HK-2 (cell line): ENCODE measurements at regions not wholly inside any gene's neighbourhood (a gene's known extent, or its start where the extent isn't known, plus 50 kb on each side); places are given as distances from the start of the nearest gene placed in this dataset.
"Not testable (repeated sequence)": the region's sequence is repeated elsewhere in the genome, so short reads cannot be mapped to it uniquely, and the experiment has no call there.

Source experiments
- DNase-seq: peaks from one replicate; pipeline ENCODE4 v3.0.0-alpha.2; 2018; ENCODE audit not compliant: unreplicated experiment

DNA sequence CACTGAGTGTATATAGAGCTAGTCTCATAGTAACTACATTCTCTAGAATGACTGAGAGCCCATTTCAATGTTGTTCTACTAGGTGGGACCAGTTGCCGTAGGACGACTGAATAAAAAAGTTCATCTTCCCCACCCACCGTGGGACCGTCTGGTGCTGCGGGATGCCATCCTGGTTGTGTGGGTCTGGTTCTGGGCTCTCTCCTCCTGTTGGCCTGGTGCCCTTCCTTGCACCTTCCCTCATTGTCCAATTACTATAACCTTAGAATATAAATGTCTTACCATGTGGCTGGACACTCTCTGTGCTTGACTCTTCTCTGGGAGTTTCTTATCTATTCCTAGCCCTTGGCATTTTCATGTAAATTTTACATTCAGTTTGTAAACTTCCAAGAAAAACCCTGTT lies 344.4 kb downstream of the TCERG1L start:
- DNase-seq, result no peak

DNA sequence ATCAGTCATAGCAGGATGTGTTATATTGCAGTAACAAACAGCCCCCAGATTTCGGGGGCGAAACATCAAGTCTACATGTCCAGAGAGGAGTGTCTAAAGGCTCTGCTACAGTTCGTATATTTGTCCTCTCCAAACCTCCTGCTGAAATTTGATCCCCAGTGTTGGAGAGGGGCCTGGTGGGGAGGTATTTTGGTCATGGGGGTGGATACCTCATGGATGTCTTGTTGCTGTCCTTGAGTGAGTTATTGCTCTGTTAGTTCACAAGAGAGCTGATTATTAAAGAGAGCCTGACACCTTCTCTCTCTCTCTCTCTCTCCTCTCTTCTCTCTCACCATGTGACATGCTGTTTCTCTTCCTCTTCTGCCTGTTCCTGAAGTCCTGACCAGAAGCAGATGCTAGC lies 343.7 kb downstream of the TCERG1L start:
- DNase-seq, result no peak

DNA sequence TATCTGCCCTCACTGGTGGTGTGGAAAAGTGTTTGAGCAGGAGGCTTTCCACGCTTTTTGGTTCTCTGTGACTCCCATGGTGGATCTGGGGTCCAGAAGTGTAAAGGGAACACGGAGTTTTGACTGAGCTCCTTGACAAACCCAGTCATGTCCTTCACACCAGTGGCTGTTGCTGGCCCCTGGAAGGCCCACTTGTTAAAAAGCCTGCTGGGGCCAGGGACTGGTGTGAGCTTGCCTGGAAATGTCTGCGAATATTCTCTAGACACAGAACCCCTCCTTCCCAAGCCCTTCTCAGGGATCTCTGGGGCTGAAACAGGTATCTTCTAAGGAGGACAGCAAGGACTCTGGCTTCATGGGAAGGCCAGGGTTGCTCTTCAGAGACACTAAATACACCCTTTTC lies 343.0 kb downstream of the TCERG1L start:
- no peak for DNase-seq

DNA sequence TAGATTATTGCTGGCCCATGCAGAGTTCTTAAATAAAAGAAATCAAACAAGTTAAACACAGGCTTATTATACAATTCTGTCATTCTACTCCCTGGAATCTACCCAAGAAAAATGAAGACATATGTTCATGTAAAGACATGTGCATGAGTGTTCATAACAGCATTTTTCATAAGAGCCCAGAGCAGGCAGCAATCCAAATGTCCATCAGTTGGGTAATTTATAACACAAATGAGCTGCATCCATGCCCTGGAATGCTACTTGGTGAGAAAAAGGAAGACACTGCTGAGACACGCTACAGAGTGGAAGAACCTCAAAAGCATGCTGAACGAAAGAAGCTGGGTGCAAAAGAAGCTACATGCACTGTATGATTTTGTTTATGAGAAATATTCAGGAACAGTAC lies 342.6 kb downstream of the TCERG1L start:
- DNase-seq, result no peak

DNA sequence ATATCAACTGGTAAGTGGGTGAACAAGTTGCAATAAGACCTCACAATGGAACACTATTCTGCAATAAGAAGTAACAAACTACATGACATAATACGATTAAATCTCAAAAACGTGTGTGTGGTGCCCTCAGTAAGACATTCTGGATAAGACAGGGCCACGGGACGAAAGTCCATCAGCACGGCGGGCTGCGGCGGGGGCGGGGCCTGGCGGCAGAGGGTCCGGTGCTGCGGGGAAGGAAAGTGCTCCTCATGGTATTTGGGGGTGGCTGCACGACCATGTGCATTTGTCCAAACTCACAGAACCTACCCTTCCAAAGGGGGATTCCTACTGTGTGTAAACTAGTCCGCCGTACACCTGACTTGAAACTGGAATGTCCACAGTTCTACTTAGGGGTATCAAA lies 341.8 kb downstream of the TCERG1L start:
- no peak for DNase-seq

DNA sequence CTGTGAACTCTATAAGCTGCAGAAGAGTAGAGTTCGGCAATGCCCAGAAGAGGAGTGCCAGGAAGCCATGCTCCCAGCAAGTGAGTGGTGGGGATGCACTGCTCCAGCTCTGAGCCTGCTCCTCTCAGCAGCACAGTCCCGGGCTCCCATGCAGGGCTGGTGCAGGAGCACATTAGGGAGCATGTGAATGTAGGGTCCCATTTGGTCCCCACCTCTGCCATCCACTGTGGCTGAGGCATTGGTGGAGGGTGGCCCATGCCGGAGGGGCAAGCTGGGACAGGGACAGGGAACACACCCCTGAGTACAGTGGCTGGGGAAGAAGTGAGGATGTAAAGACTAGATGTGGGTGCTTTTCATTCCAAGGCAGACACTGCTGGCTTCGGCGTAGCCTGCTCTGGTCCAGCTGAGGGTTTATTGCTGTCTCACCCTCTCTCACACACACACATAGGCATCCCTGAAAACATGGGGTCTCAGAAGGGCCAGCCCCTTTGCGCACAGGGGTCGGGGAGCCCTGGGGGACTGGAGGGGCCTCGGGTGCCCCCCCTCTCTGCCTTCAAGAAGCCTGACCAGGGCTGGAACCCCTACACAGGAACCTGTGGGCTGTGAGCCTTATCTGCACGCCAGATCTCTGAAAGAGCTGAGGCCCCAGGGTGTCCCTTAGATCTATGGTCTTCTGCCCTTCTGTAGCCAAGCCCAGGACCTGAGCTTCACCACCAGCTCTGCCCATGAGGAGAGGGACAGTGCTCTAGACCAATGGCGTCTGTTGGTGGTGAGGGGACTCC lies 341.0 kb downstream of the TCERG1L start:
- DNase-seq, result no peak

DNA sequence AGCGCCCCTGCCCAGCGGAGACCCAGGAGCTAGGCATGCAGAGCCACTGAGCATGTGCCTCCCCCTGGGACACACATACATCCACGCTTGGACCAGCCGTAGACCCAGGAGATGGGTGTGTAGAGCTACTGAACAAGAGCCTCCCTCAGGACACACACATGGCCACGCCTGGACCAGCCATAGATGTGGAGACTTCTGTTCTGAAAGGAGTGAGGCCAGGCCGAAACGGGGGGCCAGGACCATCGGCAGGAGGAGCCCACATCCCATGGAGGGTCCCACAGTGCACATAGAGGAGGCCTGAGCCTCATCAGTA lies 340.4 kb downstream of the TCERG1L start:
- DNase-seq, result no peak

DNA sequence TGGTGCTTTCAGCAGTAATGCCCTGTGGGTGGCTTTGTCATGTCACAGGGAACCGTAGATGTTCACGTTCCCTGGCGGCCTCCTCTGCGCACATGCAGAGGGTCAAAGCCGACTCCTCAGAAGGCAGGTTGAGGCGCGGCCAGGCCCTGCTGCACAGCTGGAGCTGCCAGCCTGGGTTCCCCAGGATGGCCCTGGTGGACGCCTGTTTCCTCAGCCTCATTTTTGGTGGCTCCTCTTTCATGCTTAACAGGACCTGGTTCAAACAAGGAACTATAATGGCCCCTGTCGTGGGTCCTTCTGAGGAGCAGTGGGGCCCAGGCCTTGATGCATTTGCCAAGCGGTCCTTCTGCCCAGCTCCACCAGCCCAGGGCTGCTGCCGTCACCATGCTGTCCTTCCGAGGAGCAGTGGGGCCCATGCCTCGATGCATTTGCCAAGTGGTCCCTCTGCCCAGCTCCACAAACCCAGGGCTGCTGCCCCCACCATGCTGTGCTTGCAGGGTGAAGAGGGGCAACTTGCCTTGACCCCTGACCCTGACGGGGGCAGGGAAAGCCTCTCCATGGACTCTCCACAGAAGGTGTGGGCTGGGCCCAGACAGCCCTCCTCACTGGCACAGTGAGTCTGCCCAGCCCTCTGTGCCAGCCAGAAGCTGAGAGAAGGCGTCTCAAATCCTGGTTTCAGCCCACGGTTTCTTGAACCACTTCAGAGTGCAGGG lies 338.2 kb downstream of the TCERG1L start:
- DNase-seq, result no peak

DNA sequence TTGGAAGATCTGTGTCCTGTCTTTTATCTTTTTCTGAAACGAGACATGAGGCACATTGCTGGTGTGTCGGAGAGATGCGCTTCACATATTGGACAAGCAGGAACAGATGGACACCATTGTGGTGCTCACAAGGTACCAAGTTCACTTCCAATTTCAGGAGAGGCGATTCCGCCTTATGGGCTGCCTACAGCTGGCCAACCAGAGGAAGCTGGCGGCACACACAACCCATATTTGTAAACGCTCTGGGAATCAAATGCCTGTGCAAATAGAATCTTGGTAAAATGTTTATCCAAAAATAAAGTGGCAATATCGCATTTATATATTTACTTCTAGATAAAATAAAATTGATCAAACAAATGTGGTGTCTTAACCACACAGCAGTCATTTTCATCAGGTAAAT lies 337.4 kb downstream of the TCERG1L start:
- DNase-seq, result no peak

DNA sequence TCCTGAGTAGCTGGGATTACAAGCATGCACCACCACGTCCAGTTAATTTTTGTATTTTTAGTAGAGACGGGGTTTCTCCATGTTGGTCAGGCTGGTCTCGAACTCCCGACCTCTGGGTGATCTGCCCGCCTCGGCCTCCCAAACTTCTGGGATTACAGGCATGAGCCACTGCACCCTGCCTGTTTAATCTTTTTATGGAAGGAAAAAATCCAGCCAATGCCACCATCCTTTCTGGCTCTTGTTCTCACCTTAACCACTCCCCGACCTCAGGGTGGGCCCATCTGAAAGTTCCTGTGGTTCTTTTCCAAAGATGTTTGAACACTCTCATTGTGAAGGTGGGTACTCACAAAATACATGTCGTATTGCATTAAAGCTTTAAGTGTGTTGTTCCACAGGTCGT lies 336.2 kb downstream of the TCERG1L start:
- DNase-seq, result not testable (repeated sequence)

DNA sequence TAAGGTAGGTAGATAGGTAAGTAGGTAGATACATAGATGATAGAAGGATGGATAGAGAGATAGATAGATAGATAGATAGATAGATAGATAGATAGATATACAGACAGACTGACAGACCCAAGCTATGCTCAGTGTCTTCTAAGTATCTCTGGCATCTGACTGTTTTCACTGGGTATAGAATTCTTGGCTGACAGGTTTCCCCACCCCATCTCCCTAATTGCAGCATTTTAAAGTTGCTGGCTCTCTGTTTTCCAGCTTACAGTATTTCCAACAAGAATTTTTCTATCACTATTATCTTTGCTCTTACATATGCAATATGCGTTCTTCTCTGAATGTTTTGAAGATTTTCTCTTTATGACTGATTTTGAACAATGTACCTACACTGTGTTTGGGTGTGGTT lies 328.7 kb downstream of the TCERG1L start:
- no peak for DNase-seq

DNA sequence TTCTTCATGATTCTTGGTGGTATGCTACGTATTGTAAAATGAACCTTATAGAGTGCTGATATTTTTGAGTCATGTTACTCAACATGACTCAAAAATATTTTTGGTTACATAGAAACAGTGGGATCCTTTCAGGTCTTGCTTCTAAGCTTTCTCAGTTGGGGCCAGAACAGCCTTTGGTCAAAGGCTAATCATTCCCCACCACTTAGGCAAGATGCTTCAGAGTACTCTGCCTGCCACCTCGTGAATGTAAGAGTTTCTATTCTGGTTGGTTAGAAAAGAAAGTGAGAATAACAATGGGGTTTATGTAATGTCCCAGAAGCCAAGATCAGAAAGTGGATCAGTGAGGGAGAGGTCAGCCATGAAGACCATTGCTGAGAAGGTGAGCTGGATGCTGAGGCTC lies 327.8 kb downstream of the TCERG1L start:
- no peak for DNase-seq

DNA sequence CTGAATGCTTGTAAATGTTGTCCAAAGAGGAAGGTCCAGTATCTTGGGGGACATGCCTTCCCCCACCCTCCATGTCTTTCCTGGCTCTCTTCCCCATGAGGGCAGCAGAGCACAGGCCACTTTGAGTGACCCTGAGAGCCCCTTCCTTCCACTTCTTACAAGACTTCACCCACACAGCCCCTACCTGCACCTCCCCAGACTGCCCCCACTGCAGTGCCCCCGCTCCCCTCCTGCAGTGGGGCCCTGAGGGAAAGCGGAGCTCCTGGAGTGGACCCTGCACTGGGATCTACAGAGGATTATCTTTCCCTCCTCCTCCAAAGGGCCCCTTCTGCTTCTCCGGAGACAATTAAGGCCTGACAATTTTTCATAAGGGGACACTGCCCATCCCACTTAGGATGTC lies 326.8 kb downstream of the TCERG1L start:
- no peak for DNase-seq

DNA sequence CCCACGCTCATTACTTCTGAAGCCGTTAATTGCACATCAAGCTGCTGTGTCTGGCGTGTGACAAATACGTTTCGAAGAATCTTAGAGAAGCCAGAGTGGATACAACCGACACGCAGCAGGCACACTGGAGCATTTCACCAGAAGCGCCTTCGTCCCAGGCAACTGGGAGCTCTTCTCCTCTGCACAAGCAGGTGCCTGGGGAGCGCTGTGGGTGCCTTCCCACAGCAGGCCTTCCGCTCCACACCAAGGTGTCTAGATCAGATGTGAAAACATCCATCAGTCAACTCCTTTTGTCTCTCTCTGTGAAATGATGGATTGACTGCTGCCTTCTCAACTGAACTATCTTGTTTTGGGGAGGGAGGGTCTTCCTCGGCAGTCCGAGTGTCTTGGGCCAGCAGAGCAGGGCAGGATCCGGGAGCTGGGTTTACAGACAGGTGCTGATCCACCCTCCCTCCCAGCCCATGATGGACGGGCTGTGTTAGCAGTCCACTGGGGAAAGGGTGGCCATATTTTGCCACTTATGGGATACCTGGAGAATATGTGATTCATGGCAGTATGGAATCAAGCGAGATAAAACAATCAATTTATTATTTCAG lies 326.3 kb downstream of the TCERG1L start:
- DNase-seq, result no peak

DNA sequence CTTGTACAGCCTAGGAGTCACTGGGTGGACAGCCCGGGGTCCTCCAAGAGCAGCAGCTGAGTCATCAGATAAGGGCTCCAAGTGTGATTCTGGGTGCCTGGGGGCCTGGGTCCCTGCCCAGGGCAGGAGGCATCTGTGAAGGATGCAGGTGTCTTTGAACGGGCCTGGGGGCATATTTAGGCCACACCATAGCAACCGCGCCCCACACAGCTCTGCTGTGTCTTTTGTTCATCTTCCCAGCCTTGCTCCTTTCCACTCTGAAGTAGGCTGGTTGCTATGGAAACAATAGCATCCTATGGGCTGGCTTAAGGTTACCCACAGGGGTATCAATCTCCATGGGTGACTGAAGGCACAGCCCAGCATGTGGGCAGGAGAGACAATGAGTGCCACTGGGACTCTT lies 324.7 kb downstream of the TCERG1L start:
- no peak for DNase-seq

DNA sequence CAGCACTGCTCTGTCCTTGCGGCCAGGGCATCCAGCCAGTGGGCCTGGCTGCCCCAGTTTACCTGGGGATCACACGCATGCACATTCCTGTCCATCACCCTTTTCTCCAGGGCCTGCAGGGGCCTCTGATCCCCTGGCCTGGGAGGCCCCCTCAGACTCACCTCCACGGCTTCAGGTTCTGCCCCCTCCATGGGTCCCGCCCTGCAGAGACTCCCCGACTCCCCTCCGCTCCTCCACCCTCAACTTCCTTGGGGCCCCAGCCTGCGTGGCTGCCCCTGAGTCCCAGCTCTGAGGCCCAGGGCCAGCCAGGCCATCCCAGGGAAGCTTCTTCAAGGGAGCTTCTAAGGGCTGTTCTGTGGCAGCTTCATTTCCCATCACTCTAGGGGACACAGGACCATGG lies 324.1 kb downstream of the TCERG1L start:
- DNase-seq, result no peak

DNA sequence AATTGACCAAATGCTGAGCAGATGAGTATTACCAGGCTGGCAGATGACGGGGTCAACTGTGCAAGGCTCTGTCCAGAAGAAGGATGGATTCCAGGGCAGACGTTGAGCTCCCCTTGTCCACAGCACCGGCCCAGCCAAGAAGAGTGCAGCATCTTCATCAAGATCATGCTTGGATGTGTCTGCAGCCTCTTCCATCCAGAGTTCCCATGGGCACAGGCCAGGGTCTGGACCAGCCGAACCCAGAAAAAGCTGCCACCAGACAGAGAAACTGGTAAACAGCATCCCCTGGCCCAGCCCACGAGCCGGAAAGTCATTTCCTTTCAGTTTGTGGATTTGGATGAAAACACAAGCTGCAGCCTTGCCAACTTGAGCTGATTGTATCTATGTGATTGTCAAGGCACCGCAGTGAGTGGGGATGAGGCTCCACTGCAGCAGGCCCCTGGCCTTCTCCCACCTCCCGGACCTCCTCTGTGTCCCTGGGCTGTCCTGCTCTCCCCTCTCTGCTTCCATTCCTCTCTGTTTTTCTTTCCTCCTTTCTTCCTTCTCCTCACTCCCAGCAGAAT lies 321.8 kb downstream of the TCERG1L start:
- no peak for DNase-seq

DNA sequence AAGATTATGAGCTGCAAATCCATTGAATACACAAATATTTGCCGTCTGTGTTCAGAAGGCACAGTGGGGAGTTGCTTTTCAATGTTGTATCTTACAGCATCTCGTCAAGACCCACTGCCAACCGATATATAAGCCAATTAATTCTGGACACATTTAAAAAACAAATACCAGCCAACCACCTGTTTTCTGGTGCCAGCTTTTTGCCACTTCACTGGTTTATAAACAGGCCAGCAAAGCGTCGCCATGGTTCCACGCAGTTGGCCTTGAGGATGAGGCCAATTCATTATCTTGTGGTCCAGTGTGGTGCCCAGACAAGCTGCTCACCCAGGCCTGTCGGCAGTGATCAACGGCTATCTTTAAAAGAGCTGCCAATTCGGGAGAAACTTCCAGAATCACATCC lies 321.0 kb downstream of the TCERG1L start:
- DNase-seq, result no peak

DNA sequence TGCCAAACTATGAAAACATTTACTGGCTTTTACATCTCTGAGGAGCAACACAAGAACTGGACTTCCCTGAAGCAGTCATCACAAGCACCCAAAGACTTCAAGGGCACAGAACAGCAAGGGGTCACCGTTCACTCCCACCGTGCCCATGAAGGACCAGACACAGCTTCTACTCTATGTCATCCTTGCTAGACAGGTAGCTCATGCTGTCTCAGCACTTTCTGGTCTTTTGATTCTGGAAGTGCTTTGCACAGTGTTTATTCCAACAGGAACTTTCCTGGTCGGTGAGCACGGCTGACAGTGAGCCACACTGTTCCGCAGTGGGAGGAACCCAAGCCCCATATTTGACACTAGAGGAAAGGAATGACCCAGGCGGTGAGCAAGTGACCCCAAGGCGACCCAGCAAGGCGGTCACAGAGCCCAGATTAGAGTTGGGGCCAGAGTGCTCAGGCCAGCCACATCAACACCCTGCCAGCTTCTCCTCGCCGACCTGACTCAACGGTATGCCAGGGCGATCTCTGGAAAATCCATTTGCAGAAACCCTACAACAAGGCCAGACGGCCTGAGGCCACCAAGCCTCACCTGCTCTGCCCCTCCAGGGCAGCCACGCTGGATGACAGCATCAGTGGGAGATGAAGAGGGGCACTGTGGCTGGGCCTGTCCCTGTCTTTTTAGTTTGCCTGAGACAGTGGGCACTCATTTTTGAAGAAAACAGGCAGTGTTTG lies 318.6 kb downstream of the TCERG1L start:
- no peak for DNase-seq

DNA sequence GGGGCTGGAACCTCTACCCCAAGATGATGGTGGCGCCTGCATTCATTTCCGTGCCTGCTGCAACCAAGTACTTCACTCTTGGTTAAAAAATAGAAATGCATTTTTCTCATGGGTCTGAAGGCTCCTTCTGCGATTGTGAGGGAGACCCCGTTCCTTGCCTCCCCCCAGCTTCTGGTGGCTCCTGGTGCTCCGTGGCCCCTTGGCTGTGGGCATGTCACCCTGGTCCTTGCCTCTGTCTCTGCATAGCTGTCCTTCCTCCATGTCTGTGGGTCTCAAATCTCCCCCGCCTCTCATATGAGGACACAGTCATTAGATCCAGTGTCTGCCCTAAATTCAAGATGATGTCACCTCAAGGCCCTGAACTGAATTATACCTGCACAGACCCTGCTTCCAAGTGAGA lies 317.9 kb downstream of the TCERG1L start:
- no peak for DNase-seq

DNA sequence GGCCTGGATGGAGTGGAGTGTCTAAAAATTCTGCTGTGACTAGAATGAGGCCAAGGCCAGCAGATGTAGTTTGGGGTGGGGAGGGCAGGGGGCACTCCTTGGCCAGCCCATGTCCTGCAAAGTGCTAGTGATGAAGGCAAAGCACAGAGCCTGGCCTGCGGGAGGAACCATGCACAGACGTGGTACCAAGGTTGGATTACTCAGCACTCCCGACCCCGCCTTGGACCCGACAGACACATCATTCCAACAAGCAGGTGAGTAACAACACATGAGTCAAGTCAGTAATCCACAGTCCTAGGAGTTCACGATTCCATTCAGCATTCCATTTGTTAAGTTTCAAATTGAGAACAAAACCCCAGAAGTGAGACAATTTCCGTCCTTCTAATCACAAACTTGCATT lies 317.3 kb downstream of the TCERG1L start:
- DNase-seq, result no peak

DNA sequence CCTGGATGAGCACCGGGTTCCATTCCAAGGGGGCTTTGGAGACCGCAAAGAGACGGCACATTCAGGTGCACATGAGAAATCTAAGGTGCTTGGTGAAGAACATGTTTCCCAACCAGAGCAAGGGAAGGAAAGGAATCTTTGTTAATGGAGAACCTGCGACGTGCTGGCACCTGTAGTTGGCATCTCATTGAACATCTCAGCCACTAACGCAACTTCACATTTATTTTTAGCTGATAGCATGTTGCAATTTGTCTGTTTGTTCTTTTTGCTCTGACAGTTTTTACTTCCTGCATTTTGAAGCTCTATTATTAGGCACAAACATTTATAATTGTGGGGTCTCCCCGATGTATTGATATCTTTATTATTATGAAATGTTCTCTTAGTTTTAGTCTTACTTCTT lies 316.7 kb downstream of the TCERG1L start:
- no peak for DNase-seq
